Fibroblast of skin of right quadriceps (primary cell): ENCODE measurements at regions not wholly inside any gene's neighbourhood (a gene's known extent, or its start where the extent isn't known, plus 50 kb on each side); places are given as distances from the start of the nearest gene placed in this dataset.
"Not testable (repeated sequence)": the region's sequence is repeated elsewhere in the genome, so short reads cannot be mapped to it uniquely, and the experiment has no call there.

Experiments used
- DNase-seq: peaks from one replicate; pipeline ENCODE4 v3.0.0-alpha.2; 2013

DNA sequence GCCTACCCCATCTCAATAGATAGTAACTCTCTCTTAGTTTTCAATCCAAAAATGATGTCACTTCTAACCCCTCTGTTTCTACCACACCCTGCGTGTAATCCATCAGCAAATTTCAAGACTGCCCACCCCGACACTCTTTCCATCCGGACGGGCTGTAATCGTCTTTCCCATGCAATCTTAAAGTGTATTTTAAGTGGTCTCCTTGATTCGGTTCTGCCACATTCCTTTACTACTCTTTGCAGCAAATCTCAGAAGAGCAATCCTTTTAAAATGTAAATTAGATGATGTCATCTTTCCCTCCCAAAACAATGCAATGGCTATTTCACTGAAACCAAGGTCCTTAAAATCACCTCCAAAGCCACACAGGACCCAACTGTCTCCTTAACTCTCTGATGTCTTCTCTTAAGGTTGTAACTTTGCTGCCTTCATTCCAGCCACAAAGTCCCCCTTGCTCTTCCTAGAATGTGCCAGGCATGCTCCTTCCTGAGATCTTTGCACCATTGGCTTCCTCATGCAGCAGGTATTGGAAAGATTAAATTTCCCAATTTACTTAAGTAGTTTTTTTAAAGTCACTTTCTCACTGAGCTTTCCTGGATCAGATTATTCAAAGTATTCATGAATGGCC lies 932.5 kb upstream of the WWC1 start:
- no peak for DNase-seq

DNA sequence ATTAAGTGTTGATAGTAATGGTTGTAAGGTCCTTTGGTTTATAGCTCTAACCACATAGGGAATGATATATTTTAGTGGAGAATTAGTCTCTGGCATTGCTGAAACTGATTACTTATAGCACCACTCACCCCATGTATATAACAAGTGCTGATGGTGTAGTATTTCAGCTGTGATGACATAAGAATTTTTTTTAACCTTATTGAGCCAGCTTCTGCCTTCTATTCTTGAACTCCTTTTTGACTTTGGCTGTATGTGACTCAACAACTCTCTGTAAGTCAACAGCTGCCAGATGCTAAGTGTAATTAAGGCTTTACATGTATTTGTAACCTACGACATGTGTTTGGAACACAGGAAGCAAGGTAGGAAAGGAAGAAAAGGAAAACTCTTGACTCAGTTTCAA lies 929.6 kb upstream of the WWC1 start:
- DNase-seq: peak; percentile 18

DNA sequence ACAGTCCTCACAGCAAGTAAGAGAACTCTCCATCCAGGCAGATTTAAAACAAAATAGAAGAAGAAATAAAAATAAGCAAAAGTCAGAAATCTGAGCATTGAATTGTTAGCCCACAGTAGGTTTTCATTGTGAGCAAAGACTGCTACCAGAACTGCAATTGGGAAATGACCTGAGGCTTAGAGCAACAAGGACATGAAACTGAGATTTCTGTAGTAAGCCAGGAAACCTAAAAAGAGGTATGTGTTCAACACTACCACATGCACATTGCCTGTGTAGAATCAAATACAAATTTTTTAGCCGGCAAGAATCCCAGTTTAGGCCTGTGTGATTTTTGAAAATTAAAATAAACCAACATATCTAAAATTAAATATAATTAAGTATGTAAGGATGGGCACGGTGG lies 928.4 kb upstream of the WWC1 start:
- no peak for DNase-seq

DNA sequence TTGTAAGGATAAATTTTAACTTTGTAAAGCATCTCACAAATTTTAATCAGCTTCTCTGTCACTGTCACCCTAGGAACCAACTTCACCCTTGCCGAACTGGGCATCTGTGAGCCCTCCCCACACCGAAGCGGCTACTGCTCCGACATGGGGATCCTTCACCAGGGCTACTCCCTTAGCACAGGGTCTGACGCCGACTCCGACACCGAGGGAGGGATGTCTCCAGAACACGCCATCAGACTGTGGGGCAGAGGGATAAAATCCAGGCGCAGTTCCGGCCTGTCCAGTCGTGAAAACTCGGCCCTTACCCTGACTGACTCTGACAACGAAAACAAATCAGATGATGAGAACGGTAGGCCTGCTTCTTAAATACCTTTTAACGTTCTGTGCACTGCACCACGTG lies 916.3 kb upstream of the WWC1 start:
- DNase-seq: no peak

DNA sequence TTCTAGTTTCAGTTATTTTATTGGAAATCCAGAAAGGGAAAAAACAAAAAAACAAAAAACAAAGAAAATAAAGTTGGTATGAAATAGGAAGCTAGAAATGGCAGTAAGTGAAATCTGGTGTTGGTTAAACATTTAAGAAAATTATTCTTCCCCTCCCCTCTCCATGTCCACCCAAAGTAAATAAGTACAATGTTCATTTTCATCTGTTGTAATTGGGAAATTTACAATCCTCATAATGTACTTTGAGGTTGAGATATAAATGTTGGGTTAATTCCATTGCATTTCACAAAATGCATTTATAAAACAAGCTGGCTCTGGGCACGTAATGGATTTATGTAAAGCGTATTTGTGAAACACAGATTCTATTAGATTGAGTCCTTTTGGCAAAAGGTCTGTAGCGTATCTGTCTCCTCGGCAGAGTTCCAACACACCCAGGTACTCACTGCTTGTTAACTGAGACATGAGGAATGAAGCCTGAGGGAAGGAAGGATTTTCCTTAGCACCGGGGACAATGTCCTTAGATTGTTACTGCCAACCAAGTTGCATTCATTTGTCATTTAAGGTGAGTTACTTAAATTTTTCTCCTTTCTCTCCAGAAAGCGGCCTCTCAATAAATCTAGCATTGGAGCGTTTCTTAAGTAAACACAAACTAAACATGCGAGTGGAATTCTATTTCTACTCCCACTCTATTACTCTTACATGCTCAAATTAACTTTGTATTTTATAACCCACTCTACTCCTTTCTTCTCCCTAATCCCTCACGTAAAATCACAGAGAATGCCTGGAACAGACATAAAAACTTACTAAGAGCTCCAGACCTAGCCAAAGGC lies 912.3 kb upstream of the WWC1 start:
- no peak for DNase-seq

DNA sequence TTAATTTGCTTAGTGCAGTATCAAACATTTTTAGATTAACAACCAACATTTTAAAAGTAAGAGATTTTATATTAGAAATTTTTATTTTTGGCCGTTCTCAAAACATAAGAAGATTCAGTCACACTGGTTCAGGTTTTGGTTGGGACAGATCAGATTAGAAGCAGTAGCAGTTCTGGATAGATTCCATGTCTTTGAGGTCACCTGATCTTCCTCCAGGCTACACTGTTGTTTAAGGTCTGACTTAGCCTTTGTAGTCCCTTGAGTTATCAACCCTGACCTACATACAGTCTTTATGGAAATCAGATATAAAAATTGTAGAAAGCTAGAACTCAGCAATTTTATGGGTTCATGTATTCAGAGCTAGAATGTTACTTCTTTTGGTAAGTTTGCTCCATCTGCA lies 910.0 kb upstream of the WWC1 start:
- DNase-seq: no peak

DNA sequence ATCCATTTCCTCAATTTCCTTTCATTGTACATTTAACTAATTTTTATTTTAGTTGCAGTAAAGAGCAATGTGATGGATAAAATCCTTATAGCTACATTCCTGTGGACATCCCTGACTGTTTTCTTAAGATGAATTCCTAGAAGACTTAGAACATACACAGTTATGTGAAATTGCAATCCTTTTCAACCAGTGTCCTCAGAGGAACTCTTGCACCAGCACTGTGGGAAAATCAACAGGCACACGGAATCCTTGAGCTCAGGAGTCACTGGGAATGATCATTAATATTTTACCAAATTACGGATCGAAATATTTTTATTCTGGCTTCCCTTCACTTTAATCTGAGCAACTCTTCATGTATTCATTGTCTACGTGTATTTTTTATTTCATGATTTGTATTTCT lies 901.9 kb upstream of the WWC1 start:
- peak; percentile 65 for DNase-seq

DNA sequence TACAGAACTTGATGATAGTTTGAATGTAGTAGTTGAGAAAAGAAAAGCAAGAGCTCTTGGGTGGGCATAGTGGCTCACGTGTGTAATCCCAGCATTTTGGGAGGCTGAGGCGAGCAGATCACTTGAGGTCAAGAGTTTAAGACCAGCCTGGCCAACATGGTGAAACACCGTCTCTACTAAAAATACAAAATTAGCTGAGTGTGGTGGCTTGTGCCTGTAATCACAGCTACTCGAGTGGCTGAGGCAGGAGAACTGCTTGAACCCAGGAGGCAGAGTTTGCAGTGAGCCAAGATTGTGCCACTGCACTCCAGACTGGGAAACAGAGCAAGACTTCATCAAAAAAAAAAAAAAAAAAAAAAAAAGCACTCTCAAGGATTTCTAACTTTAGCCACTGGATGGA lies 900.2 kb upstream of the WWC1 start:
- not testable (repeated sequence) for DNase-seq

DNA sequence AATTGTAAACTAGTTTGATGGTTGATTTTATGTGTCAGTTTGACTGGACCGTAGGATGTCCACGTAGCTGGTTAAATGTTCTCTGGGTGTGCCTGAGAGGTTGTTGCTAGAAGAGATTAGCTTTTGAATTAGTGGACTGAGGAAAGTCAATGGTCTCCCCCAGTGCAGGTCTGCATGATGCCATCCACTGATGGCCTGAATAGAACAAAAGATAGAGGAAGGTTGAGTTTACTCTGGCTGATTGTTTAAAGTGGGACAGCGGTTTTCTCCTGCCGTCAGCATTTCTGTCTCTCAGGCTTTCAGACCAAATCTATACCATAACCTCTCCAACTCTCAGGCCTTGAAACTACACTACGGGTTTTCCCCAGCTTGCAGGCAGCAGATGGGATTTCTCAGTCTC lies 899.2 kb upstream of the WWC1 start:
- DNase-seq: no peak

DNA sequence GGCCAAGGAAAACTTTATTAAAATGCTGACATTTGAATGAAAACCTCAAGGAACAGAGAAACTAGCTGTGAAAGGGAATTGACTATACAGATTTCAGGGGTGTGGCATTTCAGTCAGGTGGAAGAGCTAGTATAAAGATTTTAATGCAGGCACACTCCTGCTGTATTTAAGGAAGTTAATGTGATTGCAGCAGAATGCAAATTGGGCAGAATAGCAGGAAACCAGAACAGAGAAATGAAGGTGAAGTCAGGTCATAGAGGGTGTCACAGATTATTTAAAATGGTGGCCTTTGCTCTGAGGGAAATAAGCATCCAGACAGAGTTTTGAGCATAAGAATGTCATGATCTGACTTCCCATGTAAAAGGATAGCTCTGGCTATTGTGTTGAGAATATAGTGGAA lies 898.1 kb upstream of the WWC1 start:
- no peak for DNase-seq

DNA sequence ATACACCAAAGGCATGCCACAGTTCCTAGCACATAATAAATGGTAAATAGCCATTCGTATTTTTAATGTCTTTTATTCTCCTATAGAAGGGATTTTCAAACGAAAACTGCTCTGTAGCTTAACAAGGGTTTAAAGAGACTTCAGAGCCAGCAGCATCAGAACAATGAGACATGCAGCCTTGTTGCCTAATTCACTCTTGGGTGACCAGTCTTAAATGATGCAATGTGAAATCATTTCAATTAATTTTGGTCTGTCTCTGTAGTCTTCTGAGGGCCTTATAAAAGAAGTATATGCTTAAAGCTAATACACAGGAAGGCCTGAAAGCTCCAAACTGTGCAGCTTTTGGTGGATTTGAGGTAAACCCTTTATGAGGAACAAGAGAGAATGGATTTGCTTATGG lies 888.8 kb upstream of the WWC1 start:
- peak; percentile 40 for DNase-seq

DNA sequence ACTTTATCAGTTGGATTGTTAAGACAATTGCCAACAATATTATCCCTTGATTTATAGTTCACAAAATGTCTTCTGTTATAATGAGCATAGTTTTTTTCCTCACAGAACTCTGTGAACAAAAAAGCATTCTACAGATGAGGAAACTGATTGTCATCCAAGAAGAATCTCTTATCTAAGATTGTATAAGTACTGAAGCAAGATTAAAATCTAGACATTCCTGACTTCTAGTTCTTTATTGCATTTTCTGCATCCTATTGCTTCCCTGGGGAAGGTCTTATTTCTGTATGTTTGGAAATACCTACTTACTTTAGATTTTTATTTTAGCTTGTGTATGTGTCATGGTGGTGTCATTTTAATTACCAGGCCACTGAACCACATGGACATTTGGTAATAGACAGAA lies 884.9 kb upstream of the WWC1 start:
- DNase-seq: peak; percentile 64

DNA sequence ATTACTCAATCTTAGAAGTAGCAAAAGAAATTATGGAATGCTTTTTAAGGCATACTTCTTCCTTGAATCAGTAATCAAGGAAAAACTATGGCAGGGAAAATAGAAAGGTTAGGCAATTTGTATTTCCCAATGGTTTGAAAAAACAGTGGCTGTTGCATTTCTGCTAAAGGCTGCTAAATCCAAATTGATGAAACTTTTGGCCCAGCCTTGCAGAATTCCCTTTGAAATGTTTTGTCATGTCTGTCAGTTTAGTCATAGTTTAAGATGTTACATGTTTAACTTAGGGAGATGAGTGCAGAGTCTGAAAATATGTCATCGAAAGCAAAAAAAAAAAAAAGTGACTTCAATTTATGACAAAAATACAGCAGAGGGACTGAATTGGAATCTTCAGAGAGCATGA lies 878.9 kb upstream of the WWC1 start:
- DNase-seq: peak; percentile 84

DNA sequence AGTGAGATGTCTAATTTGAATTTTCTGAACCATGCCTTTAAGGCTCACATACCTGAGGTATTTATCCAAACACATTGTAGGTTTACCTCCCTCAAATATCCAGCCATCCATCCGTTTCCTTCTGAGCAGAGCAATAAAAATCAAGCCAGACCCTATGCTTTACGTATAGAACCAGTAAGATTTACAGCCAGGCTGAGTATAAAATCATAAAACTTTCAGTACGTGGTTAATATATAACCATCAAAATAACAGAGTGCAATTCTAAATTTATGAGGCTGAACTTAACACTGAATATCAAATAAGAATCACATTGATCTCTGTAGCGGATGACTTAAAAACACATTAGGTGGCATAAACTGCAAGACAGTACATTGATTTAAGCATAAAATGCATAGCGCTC lies 877.9 kb upstream of the WWC1 start:
- no peak for DNase-seq

DNA sequence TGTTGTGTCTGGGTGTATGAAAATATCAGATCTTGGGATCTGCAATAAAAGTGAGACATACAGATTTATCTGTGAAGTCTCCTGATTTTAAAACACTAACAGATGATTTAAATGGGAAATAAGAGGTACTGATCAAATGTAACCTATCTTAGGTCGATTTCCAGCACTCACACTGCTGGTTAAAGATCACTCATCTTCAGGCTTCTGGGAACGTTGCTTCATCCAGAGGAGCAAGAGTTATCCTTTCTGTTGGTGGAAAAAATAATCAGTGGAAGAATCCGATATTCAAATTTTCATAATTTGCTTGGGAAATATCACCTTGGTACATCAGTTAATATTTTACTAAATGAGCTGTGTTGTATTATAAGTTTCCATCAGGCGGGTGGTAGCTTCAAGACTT lies 876.8 kb upstream of the WWC1 start:
- no peak for DNase-seq

DNA sequence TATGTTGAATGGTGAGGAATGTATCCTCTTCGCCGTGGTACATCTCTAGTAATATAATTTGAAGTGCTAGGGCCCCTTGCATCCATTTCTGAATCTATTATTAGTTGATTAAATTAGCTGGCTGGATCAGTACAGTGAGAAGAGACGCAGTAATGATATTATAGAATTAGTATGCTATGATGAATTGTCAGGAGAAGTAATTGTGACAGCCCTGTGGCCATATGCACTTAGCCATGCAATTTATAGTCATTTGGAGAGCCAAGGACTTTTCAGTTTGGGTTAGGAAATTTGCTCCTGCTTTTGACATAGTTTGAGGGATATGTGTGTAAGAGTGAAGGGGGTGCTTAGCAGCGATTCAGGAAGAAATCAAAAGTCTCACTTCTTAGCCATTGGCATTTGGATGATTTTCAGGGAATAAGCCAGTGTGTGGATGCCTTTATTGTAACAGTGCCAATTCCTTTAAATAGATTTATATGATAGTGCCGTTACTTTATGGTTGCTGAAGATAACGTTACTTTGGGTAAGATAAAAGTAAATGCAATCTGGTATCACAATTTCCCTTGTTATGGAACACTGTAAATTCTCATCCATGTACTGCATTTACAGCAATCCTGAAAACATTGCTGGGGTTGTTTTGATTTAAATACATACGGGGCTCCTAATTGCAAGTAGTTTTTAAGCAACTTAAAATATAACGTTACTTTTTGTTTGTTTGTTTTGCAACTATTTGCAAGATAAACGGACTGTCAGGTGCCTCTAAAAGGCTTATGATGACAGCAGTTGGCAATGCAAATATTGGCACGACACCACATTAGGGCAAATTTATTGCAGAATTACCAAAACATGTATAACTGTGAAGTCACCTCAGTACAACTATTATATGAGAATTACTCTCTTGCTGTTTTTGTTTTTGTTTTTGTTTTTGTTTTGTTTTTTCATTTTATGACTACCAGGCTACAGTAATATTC lies 875.4 kb upstream of the WWC1 start:
- DNase-seq: no peak

DNA sequence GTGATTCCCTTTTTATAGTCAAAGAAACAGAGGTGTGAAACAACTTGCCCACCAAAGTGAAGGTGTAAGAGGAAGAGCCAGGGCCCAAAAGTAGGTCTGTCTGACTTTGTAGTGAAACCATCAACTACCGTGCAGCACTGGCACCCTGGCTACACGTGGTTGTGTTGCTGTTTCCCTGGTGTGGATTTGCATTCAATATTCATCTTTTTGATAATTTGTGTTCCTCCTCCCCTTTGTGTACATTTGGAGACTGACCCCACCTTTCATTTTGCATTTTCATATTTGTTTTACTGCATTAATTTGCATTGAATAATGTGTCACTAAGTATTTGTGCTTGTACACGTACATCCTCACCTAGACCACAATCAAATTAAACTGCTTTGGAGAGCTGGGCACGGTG lies 873.8 kb upstream of the WWC1 start:
- no peak for DNase-seq

DNA sequence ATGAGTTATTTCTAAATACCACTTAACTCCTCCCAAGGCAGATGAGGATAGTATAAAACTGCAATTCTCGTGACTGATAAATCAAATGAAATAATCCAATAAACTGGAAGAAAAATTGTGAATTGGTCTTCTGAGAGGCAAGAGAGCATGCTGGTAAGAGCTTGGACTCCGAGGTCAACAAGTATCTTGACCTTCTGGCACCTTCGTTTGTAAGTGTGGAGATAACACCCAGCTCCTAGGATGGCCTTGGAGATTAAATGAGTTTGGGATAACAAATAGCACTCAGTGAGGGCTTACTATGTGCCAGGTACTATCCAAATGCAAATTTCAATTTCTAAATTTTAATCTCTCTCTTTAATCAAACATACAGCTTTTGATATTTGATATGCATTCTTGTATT lies 866.3 kb upstream of the WWC1 start:
- no peak for DNase-seq

DNA sequence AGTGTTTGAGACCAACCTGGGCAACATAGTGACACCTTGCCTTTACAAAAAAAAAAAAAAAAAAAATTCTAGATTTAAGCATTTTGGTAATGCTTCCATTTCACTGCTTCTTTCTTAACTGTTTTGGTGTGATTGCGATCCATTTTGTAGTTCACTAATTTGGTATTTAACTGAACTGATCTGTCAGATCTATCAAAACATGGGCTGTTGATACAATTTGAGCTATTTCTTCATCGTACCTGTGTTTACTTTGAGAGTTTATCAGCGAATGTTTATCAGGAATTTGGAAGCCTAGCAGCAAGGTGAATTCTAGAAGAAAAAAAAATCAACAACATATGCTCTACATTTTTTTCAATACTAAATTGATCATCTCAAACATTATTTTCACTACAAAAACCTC lies 864.9 kb upstream of the WWC1 start:
- no peak for DNase-seq

DNA sequence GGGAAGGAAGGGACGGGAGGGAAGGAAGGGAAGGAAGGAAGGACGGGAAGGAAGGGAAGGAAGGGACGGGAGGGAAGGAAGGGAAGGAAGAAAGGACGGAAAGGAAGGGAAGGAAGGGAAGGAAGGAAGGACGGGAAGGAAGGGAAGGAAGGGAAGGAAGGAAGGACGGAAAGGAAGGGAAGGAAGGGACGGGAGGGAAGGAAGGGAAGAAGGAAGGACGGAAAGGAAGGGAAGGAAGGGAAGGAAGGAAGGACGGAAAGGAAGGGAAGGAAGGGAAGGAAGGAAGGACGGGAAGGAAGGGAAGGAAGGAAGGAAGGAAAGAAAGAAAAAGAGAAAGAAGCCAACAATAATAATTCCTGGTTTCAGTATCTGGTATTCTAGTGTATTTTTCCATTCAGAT lies 863.8 kb upstream of the WWC1 start:
- DNase-seq: not testable (repeated sequence)

DNA sequence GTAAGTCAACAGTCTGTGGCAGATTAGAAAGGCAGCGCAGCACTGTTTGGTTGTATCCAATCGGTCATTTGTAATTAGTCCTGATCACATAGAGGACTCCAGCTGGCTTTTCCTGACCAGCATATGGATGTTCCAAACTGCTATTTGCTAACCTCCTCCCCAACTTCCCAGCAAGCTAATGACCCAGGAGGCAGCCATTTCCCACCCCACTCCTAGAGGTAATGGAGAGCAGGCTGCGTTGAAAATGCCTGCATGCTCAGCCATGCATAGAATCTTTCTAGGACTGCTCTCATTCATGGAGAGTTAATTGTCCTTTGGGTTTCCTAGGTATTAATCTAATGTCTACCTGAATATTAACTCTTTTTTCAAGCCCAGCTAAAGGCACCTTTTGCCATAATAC lies 850.6 kb upstream of the WWC1 start:
- no peak for DNase-seq

DNA sequence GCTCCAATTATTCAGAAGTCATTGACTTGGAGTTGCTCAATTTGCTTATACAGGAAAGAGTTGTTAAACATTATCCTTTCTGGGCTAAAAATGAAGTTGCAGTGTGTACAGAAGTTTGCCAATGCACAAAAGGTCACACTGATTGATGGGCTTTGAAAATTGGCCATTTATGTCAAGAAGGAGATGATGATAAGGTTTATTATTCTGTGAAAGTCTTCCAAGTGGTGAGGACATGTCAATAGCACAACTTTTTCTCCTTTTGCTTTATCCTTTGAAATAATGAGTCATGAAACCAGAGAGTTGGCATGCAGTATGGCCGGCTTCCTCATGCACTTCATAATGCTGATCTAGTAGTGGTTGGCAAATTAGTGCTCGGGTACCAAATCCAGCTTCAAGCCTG lies 848.5 kb upstream of the WWC1 start:
- DNase-seq: peak; percentile 42

DNA sequence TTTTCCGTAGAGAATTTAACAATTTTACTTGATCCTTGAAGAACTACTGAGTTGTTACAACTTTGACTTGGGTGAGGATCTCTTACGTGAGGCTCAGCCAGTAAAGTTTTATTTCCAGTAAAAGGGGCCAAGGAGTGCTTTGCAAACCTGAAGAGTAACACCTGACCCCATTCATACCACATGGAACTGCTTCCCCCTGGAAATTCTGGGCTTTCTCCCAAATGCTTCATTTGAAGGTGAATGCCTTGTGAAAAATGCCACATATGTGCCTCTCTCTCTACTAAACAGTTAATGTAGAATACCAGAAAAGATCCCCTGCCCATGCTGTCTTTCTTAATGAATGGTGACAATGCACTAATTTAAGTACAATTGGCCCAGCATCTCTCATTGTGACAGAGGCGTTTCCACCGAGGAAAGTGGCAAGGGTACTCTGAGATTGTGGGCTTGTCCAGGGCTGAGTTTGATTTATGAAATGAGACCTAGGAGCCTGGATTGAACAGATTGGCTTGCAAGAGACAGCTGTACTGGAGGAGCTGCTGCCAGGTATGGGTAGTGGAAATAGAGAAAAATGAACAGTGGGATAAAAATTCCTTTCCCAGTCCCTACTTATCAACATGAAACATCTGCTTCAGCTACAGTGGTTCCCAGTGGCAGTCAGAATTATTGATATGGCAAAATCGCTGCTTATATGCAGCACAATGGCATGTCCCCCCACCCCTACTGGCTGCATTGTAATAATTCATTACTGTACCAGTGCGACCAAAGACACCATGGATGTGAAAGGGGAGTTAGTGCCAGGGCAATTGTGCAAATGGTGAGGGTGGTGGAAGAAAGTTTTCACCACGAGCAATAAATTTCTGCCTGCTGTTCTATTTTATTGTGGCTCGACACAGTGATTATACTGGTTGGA lies 843.7 kb upstream of the WWC1 start:
- no peak for DNase-seq
